Stimulated activated CD4-positive, alpha-beta T cell treated with anti-CD3 and anti-CD28 coated beads, Interleukin-12 subunit alpha, Interleukin-12 subunit beta, amount 100 ng/mL, for 48 hours (primary cell): ENCODE measurements at regions not wholly inside any gene's neighbourhood (a gene's known extent, or its start where the extent isn't known, plus 50 kb on each side); places are given as distances from the start of the nearest gene placed in this dataset.

ENCODE experiments used
- DNase-seq, 3 donors: peaks; one replicate each; pipeline ENCODE4 v3.0.0-alpha.2; 2020; ENCODE audit warnings: low read depth in 2 of 3, low spot score in 1 of 3

DNA sequence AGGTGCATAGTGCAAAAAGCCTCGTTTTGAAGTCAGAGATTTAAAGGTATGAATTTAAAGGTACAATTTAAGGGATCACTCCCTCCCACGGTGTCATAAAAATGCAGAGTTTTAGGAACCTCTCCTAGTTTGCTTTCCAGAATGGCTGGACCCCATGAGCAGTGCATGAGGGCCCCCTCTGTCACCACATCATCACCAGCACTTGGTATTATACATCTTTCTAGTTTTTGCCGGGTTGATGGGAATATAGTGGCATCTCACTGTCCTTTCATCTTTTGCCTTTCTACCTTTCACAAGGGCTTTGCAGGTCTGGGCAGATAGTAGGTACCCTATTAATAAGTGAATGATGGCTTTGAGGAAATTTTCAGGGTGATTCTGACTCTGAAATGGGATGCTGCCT, 103.6 kb upstream of the AGBL1 start:
- no peak for DNase-seq

GRCh38 chr15:85976986-85977385, 102.7 kb upstream of the AGBL1 start:
- DNase-seq = no peak

DNA sequence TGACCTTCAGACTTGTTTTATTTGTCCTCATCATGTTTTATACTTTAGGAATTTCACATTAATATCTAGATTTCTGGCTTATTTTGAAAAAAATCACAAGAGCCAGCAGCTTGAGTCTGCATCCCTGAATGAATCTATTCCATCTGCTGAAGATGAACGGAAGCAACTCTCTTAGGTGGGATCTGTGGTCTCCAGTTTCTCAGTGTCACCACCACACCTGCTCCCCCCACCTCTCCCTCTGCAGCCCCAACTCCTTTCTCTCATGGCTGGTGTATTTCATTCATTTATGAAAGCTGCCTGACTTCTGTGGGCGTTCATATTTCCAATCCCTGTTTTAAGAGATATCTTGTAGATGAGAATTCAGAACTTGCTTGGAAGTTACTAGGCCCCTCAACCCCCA, 102.1 kb upstream of the AGBL1 start:
- DNase-seq = no peak

- DNase-seq = no peak
Measured at GRCh38 chr15:85979929-85980328, 99.7 kb upstream of the AGBL1 start.

DNA sequence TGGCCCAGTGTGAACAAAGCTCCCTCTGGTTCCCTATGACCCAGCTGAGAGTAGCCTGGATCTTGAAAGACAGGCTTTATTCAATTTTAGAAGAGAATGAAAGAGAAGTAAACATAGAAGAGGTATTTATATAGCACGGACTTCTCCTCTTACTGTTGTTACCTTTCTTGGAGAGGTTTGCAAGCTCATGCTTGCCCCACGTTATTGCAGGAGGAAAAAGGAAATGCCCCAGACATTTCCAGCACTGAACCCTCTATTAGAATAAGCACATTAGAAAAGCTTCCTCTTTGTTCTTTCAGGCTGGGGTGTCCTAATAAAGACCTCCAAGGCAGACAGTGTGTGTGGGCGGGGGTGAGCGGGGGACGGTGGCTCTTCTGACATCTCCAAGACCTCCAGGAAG, 98.7 kb upstream of the AGBL1 start:
- DNase-seq = no peak

DNA sequence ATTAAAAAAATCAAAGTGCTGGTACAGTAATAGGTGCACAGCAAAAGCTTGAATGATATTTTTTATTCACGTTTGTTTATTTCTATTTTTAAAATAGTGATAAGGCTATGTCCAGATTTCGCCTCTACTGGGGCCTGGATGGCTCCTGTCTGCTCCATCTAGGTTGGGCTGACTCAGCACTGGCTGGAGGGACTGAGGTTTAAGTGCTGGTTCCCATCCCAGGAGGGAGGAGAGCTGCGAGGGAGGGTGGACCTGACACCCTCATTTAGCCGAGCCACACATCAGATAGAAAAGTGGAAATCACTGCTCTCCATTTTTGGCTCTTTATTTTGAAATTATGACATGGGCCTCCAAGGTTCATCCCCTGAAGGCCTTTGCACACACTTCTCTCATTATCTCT, 95.4 kb upstream of the AGBL1 start:
- no peak for DNase-seq

DNA sequence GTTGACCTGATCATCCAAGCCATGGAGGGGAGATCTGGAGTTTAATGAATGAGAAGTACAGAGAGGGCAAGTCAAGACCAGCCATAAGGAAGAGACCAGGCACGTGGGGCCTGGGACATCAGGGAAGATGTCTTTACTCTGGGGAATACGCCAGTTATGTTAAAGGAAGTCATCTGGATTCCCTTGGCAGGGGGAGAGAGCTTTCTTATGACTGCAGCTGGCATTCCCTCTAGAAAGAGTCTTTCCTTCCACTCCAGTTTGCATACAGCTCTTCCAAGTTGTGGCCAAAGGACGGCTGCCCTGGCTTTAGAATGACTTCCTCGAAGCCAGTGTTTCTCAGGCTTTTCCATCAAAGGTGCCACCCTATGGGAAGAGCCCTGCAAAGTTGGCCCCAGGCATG, 93.6 kb upstream of the AGBL1 start:
- no peak for DNase-seq

DNA sequence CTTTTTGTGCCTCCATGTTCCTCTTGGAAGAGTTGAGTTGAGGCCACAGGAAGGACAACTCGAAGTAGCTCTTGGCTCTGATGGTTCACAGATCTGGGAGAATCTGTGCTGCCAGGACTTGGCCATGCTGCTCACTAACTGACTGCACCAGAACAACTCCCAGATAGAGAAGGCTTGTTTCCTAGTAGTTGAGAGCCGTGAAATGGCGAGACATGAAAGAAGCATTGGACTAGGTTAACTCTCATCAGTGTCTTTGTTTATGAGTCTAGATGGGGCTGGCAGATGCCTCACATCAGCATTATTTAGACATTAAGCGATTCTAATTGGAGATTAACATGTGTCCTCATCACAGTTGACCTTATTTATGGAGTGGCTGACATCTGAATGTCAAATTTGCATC, 92.9 kb upstream of the AGBL1 start:
- no peak for DNase-seq

GRCh38 chr15:85988741-85989140, 90.9 kb upstream of the AGBL1 start:
- no peak for DNase-seq

DNA sequence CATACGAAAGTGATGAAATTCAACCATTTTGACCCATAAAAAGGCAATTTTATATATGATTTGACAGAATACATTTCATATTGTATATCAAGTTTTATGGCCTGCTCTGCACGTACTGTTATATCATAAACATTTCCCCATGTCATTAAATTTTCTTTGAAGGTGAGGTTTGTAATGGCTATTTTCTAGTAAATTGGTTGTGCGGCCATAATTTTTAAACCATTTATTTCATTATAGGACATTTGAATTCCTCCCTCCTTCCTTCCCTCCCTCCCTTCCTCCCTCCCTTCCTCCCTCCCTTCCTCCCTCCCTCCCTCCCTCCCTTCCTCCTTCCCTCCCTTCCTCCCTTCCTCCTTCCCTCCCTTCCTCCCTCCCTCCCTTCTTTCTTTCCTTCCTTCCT, 87.4 kb upstream of the AGBL1 start:
- no peak for DNase-seq

GRCh38 chr15:85993116-85993515, 86.6 kb upstream of the AGBL1 start:
- no peak for DNase-seq

DNA sequence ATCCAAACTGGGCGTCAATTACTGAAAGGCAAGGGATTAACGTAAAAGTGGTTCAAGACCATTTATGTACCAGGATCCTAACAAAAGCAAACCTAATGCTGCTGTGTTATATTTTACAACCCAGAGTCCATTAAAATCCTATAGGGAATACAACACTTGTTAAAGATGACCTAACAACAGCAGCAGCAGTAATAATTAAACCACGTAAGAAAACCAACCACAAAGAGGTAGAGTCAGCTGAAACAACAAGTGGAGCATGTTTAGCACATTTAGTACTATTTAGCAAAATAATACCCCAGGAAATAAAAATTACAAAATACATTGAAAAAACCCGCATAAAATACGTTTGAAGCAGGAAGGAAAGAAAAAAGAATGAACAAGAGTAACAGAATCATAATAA, 82.1 kb upstream of the AGBL1 start:
- no peak for DNase-seq

- DNase-seq = no peak
Measured at GRCh38 chr15:85999658-86000057, 80.0 kb upstream of the AGBL1 start.

DNA sequence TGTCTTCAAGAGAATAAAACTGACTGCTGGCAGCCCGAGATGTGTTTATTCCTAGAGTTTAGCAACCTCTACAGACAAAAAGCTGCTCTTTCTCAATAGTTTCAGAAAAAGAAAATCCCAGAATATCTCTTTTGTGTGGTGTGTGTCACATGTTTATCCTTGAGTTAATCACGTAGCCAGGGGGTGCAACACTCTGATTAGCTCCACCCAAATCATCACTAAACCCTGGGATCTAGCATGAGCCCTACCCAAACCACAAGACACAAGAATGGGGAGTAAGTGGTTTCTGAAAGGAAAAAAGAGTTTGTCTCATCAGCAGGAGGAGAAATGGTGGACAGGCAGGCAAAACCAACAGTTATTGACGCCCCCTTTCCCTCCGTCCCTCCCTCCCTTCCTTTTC, 78.5 kb upstream of the AGBL1 start:
- DNase-seq = no peak

DNA sequence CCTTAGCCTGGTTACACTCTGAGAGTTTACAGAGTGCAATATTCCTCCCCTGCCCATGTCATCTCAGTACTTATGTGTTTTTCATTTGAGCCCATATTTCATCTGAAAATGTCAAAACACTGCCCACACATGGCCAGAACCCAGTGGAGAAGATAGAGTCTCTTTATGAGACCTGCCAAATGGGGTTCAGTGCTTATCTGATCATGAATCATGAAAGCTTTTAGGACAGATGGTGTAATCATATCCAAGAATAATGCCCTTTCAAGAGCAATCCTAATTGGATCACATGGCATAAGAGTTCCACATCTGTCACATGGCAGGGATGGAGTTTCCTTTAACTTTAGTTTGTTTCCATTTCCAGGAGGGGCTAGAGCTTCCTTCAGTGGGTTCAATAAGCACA, 77.2 kb upstream of the AGBL1 start:
- no peak for DNase-seq

GRCh38 chr15:86004061-86004460, 75.6 kb upstream of the AGBL1 start:
- no peak for DNase-seq

GRCh38 chr15:86006546-86006945, 73.1 kb upstream of the AGBL1 start:
- no peak for DNase-seq

DNA sequence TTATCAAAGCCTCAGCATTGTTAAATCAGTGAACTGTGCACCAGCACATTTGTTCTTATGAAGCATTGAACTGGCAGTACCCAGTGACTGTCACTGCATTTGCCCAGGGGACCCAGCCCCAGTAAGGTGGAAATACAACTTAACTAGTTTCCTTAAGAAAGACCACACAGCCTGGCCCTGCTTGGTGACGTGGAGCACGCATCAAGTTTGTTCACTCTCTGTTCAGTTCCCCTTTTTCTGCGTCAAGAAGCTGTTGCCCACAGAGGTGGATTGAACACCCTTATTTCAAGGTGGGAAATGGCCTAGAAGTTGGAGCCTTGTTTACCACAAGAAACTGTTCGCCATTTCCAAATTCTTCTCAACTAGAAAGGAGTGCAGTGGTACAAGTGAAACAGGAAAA, 69.9 kb upstream of the AGBL1 start:
- DNase-seq = no peak

DNA sequence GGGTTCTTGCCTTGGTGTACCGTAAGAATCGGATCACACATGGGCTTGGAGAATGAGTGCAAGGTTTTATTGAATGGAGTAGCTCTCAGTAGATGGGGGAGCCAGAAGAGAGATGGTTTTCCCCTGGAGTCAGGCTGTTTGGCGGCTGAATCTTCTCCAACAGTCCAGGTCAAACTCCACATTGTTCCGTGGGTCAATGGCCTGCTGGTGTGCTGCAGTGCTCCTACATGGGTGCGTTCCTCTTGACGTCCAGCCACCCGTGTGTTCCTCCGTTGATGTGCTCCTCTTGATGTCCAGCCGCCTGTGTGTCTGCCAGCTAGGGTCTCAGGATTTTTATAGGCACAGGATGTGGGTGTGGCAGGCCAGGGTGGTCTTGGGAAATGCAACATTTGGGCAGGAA, 69.3 kb upstream of the AGBL1 start:
- DNase-seq = no peak

GRCh38 chr15:86010891-86011290, 68.8 kb upstream of the AGBL1 start:
- no peak for DNase-seq

DNA sequence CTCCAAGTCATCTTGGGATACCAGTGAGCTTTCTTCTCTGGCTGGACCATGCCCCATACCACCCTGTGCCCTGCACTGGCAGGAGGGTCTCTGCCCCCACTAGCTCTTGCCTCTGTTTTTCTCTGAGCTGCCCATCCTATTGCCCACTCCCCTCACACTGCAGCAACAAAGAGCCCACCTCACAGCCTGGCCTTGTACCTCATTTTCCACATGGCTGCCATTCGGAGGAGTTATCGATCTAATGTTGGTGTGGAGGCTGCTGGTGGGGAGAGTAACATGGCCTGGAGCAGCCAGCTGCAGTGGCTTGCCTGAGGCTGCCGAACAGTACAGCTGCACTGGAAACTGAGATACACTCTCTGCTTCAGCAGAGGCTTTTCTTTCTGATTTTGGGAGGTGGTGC, 65.7 kb upstream of the AGBL1 start:
- no peak for DNase-seq

DNA sequence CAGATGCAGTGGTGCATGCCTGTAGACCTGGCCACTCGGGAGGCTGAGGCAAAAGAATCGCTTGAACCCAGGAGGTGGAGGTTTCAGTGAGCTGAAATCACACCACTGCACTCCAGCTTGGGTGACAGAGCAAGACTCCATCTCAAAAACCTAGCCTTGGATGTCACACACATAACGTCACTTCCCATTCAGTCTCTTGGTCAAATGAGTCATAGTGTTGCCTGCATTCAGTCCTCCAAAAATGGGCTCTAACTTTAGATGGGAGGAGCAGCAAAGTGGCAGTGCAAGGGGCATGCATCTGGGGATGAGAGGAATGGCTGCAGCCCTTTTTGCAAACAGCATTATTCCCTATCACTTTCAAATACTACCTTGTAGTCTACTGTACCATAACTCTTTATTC, 62.9 kb upstream of the AGBL1 start:
- DNase-seq = no peak

GRCh38 chr15:86018679-86019078, 61.0 kb upstream of the AGBL1 start:
- no peak for DNase-seq
